GM21367 (cell line): ENCODE measurements at regions not wholly inside any gene's neighbourhood (a gene's known extent, or its start where the extent isn't known, plus 50 kb on each side); places are given as distances from the start of the nearest gene placed in this dataset.
"Not testable (repeated sequence)": the region's sequence is repeated elsewhere in the genome, so short reads cannot be mapped to it uniquely, and the experiment has no call there.

Source experiments
- ATAC-seq: cut with Tn5 transposase; IDR thresholded peaks from one replicate; pipeline ENCODE4 v1.9.1; 2021; ENCODE audit not compliant: unreplicated experiment

GRCh38 chr5:92823551-92823950 lies 757.5 kb downstream of the NR2F1-AS1 start:
- not testable (repeated sequence) for ATAC-seq

GRCh38 chr5:92822183-92822582 lies 758.8 kb downstream of the NR2F1-AS1 start:
- no peak for ATAC-seq

GRCh38 chr5:92809855-92810465 lies 771.1 kb downstream of the NR2F1-AS1 start:
- ATAC-seq: no peak

DNA sequence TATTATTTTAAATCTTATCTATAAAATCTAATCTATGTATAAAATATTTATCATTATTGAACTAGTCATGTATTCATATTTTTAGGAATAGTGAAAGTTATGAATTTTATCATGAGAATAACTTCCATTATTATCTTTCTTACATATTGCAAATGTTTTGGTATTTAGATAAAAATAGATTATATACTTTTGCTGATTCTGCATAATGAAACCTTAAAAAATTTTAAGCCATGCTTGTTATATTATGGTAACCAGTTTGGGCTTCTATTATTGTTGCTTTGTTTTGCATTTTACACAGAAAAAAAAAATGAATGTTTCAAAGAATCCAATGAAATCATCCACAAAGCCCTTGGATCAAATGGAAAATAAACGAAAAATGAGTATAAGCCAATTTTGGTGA lies 772.5 kb downstream of the NR2F1-AS1 start:
- no peak for ATAC-seq

- no peak for ATAC-seq
Measured at GRCh38 chr5:92807085-92807484, 773.9 kb downstream of the NR2F1-AS1 start.

GRCh38 chr5:92805446-92805845 lies 775.6 kb downstream of the NR2F1-AS1 start:
- ATAC-seq: no peak

DNA sequence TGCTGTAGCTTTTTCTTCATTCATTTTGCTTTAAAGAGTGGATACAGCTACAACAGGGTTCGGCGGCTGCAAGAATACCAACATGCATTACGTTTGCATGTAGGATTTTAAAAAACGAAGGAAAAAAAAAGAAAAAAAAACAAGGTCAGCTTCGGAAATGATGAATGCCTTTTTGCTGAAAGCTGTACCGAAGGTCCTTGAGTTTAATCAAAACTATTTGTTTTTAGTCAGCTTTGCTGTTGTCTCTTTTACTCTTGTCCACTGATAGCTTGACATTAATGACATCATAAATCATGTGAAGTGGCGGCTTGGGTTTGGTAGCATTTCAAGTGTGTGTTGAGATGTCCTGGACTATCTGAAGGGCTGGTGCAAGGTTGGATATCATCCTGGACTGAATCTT lies 779.1 kb downstream of the NR2F1-AS1 start:
- ATAC-seq: no peak

DNA sequence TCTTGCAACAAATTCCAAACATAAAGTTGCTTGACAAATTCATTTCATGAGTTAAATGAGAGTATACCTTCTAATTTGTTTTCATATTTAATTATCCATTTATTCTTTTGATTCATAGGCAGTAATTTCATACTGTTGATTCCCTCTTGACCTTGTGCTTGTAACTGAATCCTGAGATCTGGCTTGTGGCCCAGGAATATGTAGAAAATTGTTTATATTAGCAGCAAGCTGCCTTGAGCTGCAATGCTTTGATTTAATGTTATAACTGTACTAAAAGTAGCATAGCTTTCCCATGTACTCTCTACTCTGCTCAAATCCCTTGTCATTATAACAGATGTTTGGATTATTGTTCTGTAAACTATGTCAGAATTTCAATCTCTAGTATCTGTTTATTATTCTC lies 780.7 kb downstream of the NR2F1-AS1 start:
- no peak for ATAC-seq

DNA sequence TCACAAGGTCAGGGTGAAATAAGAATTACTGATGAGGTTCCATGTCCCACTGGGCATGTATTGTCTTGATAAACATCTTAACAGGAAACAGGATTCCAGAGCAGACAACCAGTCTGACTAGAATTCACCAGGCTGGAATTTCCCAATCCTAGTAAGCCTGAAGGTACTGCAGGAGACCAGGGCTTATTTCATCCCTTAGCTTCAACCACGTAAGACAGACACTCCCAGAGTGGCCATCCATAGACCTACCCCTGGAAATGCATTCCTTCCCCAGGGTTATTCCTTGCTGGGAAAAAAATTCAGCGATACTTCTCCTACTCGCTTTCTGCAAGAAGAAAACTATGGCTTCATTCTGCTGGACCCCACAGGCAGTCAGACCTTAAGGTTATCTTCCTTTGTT lies 785.4 kb downstream of the NR2F1-AS1 start:
- ATAC-seq: no peak

DNA sequence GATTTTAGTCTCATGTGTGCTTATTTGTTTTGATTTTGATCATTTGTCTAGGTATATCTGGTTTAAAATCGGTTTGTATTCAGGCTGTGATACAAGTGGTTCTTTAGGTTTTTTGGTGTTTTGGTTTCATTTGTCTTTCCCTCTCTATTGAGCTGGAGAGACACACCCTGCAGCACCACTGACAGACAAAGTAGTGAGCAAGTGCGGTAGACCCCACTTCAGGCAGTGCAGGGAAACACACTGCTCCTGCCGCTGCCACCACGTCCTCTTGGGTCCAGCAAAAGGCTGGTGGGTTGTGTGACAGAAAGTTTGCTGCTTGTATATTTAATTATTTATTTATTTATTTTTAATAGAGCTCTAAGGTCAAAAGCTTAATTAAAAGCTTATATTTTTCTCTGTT lies 801.0 kb downstream of the NR2F1-AS1 start:
- ATAC-seq: no peak

DNA sequence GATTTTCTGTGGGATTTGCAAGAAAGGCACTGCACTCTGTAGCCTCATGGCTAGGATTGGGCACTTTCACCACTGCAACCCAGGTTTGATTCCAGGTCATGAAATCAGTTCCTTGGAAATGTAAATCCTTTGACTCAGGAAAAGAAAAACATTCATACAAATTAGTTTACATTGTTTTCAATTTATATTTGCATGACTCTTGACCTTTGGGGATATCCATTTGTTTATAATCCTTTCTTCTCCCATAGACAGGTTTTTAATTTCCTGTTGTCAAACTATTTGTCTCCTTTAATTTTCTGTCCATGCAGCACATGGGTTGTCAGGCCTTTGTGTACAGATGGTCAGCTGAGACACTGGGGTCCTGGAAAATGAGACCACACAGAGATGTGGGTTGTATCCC lies 801.5 kb downstream of the NR2F1-AS1 start:
- no peak for ATAC-seq

GRCh38 chr5:92778261-92778660 lies 802.8 kb downstream of the NR2F1-AS1 start:
- no peak for ATAC-seq

- no peak for ATAC-seq
Measured at GRCh38 chr5:92777421-92777820, 803.6 kb downstream of the NR2F1-AS1 start.

- ATAC-seq: no peak
Measured at GRCh38 chr5:92775711-92776615, 805.1 kb downstream of the NR2F1-AS1 start.

- ATAC-seq: no peak
Measured at GRCh38 chr5:92769978-92770377, 811.0 kb downstream of the NR2F1-AS1 start.

GRCh38 chr5:92761585-92761984 lies 819.4 kb downstream of the NR2F1-AS1 start:
- no peak for ATAC-seq

- no peak for ATAC-seq
Measured at GRCh38 chr5:92760550-92760949, 820.5 kb downstream of the NR2F1-AS1 start.

DNA sequence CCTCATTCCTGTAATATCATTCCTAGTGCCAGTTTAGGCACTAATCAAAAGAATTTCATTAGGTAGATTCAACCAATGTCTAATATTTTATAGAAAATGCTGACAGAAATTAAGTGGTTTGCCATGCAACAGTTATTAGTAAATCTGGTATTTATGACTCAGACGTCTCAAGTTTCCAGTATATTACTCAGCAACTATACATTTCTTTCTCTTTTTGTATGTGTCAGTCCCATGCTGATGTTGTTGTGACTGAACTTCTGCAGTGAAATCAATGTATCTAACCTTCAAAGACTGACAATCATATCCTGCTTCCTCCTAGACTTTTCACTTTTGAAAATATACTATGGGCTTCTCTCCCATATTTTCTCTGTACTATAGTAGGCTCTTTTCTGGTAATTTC lies 822.5 kb downstream of the NR2F1-AS1 start:
- ATAC-seq: no peak

GRCh38 chr5:92749943-92750342 lies 831.1 kb downstream of the NR2F1-AS1 start:
- ATAC-seq: no peak

DNA sequence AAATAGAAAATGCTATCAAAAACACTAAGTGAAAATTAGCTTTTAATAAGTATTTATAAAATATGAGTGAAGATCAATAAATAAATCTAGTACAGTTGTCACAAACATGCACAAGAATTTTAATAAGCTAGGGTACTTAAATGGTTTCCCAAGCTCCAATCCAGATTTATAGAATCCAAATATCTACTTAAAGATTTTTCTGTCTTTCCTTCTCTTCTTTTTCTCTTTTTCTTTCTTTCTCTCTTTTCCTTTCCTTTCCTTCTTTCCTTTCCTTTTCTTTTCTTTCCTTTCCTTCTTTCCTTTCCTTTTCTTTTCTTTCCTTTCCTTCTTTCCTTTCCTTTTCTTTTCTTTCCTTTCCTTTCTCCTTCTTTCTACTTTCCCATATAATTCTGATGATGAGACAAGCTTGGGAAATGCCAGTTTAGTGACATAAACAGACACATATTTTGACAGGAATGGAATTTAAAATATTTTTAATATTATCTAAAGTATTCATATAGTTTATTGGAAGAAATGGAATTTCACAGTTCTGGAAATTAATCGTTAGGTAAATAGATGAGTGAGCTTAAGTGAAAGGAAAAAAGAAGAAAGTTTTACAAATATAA lies 832.8 kb downstream of the NR2F1-AS1 start:
- ATAC-seq: no peak

DNA sequence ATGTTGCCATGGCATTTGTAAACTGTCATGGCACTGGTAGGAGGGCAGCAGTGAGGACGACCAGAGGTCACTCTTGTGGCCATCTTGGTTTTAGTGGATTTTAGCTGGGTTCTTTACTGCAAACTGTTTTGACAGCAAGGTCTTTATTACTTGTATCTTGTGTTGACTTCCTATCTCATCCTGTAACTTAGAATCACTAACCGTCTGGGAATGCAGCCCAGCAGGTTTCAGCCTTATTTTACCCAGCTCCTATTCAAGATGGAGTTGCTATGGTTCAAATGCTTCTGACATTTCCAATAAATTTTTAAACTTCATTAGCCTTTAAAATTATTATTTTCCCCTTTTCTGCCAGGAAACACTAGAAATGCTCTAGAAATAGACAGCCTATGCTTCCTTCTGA lies 839.1 kb downstream of the NR2F1-AS1 start:
- no peak for ATAC-seq
